HL-60 (cell line): ENCODE measurements at regions not wholly inside any gene's neighbourhood (a gene's known extent, or its start where the extent isn't known, plus 50 kb on each side); places are given as distances from the start of the nearest gene placed in this dataset.
"Not testable (repeated sequence)": the region's sequence is repeated elsewhere in the genome, so short reads cannot be mapped to it uniquely, and the experiment has no call there.

ENCODE experiments used
- DNase-seq, 2 experiments: peaks; one replicate each; pipeline ENCODE4 v3.0.0-alpha.2; 2010 to 2020; ENCODE audit warnings: low read depth in 1 of 2, low spot score in 1 of 2
- H3K27ac ChIP-seq: fragments of 250-450 bp; sonication (Bioruptor Pico); replicated peaks from 2 replicates; pipeline ENCODE4 v1.5.1; 2020; ENCODE audit warnings: mild to moderate bottlenecking, moderate library complexity
- H3K27me3 ChIP-seq: fragments of 250-450 bp; sonication (Bioruptor Pico); 2 replicates; pipeline ENCODE4 v1.5.1; 2021; ENCODE audit warnings: mild to moderate bottlenecking, moderate library complexity; ENCODE audit not compliant: insufficient read depth, poor library complexity, severe bottlenecking
- H3K4me3 ChIP-seq: replicated peaks from 2 replicates; pipeline ENCODE4 v1.5.1; 2011; ENCODE audit warnings: mild to moderate bottlenecking, control low read depth, low read length; ENCODE audit not compliant: insufficient read depth
- CTCF ChIP-seq: IDR thresholded peaks from one replicate; pipeline ENCODE4 v1.5.1; 2011; ENCODE audit warnings: low read length, control low read depth, inconsistent platforms; ENCODE audit not compliant: insufficient read depth
- GABPA ChIP-seq: IDR thresholded peaks from 2 replicates; pipeline ENCODE4 v1.6.1; 2012; ENCODE audit warnings: low read depth
- POLR2AphosphoS5 ChIP-seq: IDR thresholded peaks from 2 replicates; pipeline ENCODE4 v1.6.1; 2012; ENCODE audit warnings: low read depth
- REST ChIP-seq: IDR thresholded peaks from 2 replicates; pipeline ENCODE4 v1.6.1; 2012; ENCODE audit warnings: low read depth; ENCODE audit not compliant: insufficient replicate concordance
- SPI1 ChIP-seq: IDR thresholded peaks from 2 replicates; pipeline ENCODE4 v1.6.1; 2012; ENCODE audit warnings: low read depth, mild to moderate bottlenecking, borderline replicate concordance

GRCh38 chr6:66103354-66103753 is 396.3 kb upstream of the EYS start:
- H3K27me3 ChIP-seq = no peaks in the 10 kb centered on the region
- H3K27ac ChIP-seq = no peak overlapping the region
- H3K4me3 ChIP-seq = no peak overlapping the region
- DNase-seq = no peak
- TF ChIP-seq REST (no peak), POLR2AphosphoS5 (no peak), CTCF (no peak), GABPA (no peak), SPI1 (no peak)

- Histone ChIP-seq H3K27ac (no peak overlapping the region), H3K27me3 (no peaks in the 10 kb centered on the region), H3K4me3 (no peak overlapping the region)
- no peak for DNase-seq
- no peak for TF ChIP-seq GABPA
- TF ChIP-seq SPI1 = no peak
- no peak for TF ChIP-seq CTCF
- no peak for TF ChIP-seq REST
- no peak for TF ChIP-seq POLR2AphosphoS5
Observed at GRCh38 chr6:66096679-66097078, 389.7 kb upstream of the EYS start.

GRCh38 chr6:66094615-66095014 is 387.6 kb upstream of the EYS start:
- DNase-seq = no peak
- Histone ChIP-seq H3K4me3 (no peak overlapping the region), H3K27ac (no peak overlapping the region), H3K27me3 (no peaks in the 10 kb centered on the region)
- TF ChIP-seq GABPA (no peak), POLR2AphosphoS5 (no peak), REST (no peak), SPI1 (no peak)

GRCh38 chr6:66092306-66092705 is 385.3 kb upstream of the EYS start:
- not testable (repeated sequence) for H3K27me3 ChIP-seq, DNase-seq, H3K27ac ChIP-seq, H3K4me3 ChIP-seq
